Central memory CD8-positive, alpha-beta T cell (primary cell): ENCODE measurements at regions not wholly inside any gene's neighbourhood (a gene's known extent, or its start where the extent isn't known, plus 50 kb on each side); places are given as distances from the start of the nearest gene placed in this dataset.

ENCODE experiments used
- ATAC-seq: fragments of 150-1000 bp; cut with Tn5 transposase; replicated peaks from 2 replicates; pipeline ENCODE4 v1.10.0; 2022; ENCODE audit warnings: mild to moderate bottlenecking, moderate FRiP score, moderate number of reproducible peaks; ENCODE audit not compliant: poor library complexity, severe bottlenecking; ENCODE audit errors: extremely low read depth
- DNase-seq, 2 donors: peaks; one replicate each; pipeline ENCODE4 v3.0.0; 2021; ENCODE audit warnings: low spot score in 2 of 2
- H3K27ac Mint-ChIP-seq: one replicate; pipeline ENCODE4 v1.8.0; 2022; ENCODE audit warnings: low read depth, mild to moderate bottlenecking, moderate library complexity, mixed read lengths
- H3K27me3 Mint-ChIP-seq: one replicate; pipeline ENCODE4 v1.8.0; 2022; ENCODE audit warnings: mixed read lengths
- H3K36me3 Mint-ChIP-seq: one replicate; pipeline ENCODE4 v1.8.0; 2022; ENCODE audit warnings: mild to moderate bottlenecking, moderate library complexity, mixed read lengths; ENCODE audit not compliant: insufficient read depth
- H3K4me1 Mint-ChIP-seq: one replicate; pipeline ENCODE4 v1.8.0; 2022; ENCODE audit warnings: mixed read lengths
- H3K4me3 Mint-ChIP-seq: one replicate; pipeline ENCODE4 v1.8.0; 2022; ENCODE audit warnings: mild to moderate bottlenecking, moderate library complexity, mixed read lengths
- H3K9me3 Mint-ChIP-seq: one replicate; pipeline ENCODE4 v1.8.0; 2022; ENCODE audit warnings: mixed read lengths

DNA sequence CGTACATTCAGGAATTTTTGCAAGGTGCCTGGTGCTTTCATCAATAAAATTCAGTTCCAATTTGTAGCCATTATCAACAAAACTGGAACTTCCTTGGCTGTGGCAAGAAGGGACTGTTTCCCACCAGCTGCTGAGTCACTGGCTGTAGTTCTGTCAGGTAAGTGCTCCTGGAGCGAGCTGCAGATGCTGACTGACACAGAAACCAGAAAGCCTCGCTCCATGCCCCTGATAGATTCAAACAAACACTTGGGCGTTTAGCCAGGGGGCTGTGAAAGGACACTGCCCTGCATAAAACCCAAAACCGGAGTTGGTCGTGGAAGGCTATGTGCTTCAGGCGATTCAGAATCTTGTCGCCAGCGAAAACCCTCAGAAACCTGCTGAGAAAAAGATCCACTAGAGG is 188.4 kb upstream of the FAM9B start:
- peaks cover 2% of the 10 kb centered on the region for H3K36me3 Mint-ChIP-seq
- no peaks in the 10 kb centered on the region for H3K9me3 Mint-ChIP-seq
- no peaks in the 10 kb centered on the region for H3K27me3 Mint-ChIP-seq
- no peak for DNase-seq
- H3K27ac Mint-ChIP-seq, result no peak overlapping the region
- no peak overlapping the region for H3K4me3 Mint-ChIP-seq
- ATAC-seq, result no peak
- H3K4me1 Mint-ChIP-seq, result no peaks in the 10 kb centered on the region

DNA sequence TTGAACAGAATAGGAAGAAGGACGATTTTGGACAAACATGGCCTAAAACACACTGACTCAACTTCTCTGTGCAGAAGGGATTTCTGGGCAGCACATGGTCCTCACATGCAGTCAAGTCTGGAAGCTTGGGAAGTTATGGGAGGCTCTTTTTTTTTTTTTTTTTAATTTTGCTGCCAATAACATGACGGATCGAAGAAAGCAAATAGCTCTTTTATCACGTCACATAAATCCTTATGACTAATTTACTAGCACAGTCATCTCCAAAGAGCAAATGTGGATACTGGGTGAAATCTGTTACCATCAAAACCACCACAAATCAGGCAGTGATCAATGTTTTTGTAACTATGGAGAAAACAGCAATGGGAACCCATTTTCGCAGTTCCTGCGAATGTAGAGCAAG is 193.3 kb upstream of the FAM9B start:
- H3K4me1 Mint-ChIP-seq, result no peaks in the 10 kb centered on the region
- H3K27me3 Mint-ChIP-seq, result no peaks in the 10 kb centered on the region
- no peak overlapping the region for H3K27ac Mint-ChIP-seq
- no peaks in the 10 kb centered on the region for H3K9me3 Mint-ChIP-seq
- peaks cover 2% of the 10 kb centered on the region for H3K36me3 Mint-ChIP-seq
- DNase-seq (no peak), ATAC-seq (no peak)
- no peak overlapping the region for H3K4me3 Mint-ChIP-seq

DNA sequence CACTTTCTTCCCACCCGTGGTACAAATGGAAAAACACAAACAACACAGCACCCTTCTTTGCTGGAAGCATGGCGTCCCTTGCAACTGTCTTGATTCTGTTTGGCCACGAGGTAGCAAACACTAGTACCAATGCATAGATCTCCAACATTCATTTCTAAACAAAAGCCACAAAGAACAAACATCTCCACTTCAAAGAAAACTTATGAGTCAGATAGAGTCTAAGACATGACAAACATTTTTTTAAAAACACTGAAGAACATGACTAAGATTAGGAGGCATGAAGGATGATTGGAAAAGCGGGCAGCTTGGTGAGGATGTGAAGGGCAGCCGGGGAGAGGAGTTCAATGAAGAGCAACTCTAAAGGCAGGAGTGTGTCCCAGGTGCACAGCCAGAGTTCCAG is 197.6 kb upstream of the FAM9B start:
- ATAC-seq (no peak), DNase-seq (no peak)
- Mint-ChIP-seq H3K27me3 (no peaks in the 10 kb centered on the region), H3K4me1 (no peaks in the 10 kb centered on the region), H3K4me3 (no peak overlapping the region), H3K9me3 (no peaks in the 10 kb centered on the region), H3K36me3 (no peaks in the 10 kb centered on the region), H3K27ac (no peak overlapping the region)

DNA sequence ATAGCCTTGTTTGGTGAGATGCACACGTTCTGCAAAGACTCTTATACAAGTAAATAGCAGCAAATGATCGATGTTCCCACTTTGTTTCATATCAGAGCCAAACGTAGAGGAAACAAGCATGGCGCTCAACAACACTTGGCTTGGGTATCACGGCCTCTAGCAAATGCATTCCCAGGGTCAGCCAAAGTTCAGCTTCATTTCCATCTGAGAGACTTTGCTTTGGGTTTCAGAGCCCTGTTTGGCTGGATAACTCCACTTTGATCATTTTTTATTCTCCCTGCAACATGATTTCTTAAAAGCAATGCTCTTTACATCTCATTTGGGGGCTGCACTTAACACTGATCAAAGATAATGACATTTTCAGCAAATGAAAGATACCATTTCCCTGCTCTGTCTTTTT is 199.2 kb upstream of the FAM9B start:
- no peaks in the 10 kb centered on the region for H3K27me3 Mint-ChIP-seq
- H3K36me3 Mint-ChIP-seq, result no peaks in the 10 kb centered on the region
- H3K27ac Mint-ChIP-seq, result no peak overlapping the region
- H3K4me1 Mint-ChIP-seq, result no peaks in the 10 kb centered on the region
- ATAC-seq (no peak), DNase-seq (no peak)
- no peaks in the 10 kb centered on the region for H3K9me3 Mint-ChIP-seq
- H3K4me3 Mint-ChIP-seq, result no peak overlapping the region

DNA sequence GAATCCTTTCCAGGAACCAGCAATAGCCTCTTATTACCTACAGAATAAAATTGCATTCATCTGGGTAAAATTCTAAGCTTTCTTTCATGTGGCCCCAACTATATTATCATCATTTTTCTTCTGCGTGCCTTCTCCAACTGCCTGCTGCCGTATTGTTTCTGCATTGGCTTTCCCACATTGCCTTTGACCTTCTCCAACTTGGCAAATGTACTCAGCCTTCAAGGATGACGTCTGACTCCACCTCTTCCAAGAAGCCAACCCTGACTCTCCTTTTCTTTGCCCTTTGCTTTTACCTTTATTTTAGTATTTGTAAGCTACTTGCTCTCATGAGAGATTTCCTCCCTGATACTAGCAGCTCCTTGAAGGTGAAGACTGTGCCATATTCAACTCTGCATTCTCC is 200.4 kb upstream of the FAM9B start:
- Mint-ChIP-seq H3K27ac (no peak overlapping the region), H3K9me3 (no peaks in the 10 kb centered on the region), H3K4me3 (no peak overlapping the region), H3K27me3 (no peaks in the 10 kb centered on the region), H3K36me3 (no peaks in the 10 kb centered on the region), H3K4me1 (no peaks in the 10 kb centered on the region)
- DNase-seq (no peak), ATAC-seq (no peak)

DNA sequence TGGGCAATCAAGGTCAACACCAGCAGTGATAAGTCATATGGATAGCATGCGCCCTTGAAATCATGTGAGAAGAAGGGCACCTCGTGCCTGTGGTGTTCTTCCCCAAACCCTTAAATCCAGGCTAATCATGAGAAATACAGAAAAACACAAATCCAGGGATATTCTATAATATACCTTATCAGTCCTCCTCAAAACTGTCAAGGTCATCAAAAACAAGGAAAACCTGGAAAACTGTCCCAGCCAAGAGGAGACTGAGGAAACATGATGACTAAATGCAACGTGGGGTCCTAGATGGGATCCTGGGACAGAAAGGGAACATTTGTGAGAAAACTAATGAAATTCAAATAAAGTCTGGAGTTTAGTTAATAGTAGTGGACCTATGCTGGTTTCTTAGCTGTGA is 201.8 kb upstream of the FAM9B start:
- no peak for ATAC-seq
- Mint-ChIP-seq H3K4me1 (no peaks in the 10 kb centered on the region), H3K36me3 (peaks cover 2% of the 10 kb centered on the region), H3K27ac (no peak overlapping the region), H3K27me3 (no peaks in the 10 kb centered on the region), H3K9me3 (no peaks in the 10 kb centered on the region), H3K4me3 (no peak overlapping the region)
- DNase-seq, result no peak

DNA sequence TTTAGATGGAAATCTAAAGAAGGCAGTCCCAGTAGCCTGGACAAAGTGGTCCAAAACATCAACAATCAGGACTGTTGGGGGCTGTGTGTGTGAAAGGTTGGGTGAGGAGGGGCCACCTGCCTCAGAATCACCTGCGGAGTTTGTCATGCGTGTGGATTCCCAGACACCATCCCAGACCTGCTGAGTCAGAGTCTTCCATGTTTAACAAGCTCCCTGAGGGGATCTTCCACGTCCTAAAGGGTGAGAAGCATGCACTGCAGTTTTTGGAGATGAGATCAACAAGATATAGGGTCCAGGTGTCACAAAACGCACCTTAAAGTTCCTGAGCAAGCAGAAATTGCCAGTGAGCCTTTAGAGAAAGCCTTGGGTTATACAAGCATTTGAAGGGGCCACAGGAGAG is 207.0 kb upstream of the FAM9B start:
- no peak for DNase-seq

DNA sequence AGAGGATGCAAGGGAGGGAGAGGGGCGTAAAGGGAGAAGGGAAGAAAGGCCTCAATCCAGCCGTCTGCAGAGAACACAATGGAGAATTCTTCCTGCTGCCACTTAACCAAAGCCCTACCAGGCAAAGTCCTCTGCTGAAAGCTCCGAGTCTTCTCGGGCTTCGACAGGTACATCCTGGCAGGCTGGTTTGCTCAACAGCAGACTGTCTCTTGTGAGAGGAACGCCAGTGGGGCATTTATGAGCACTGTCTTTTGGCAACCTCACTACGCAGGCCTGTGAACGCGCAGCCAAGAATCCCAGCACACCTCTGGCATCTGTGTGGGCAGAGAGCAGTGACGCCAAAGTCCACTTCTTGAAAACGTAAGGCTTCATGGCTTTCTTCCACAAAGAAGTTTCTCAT is 207.5 kb upstream of the FAM9B start:
- no peak overlapping the region for H3K27ac Mint-ChIP-seq
- H3K9me3 Mint-ChIP-seq, result no peaks in the 10 kb centered on the region
- H3K4me3 Mint-ChIP-seq, result no peak overlapping the region
- DNase-seq (no peak), ATAC-seq (no peak)
- H3K27me3 Mint-ChIP-seq, result no peaks in the 10 kb centered on the region
- H3K36me3 Mint-ChIP-seq, result peaks cover 2% of the 10 kb centered on the region
- no peaks in the 10 kb centered on the region for H3K4me1 Mint-ChIP-seq

More for the DNA sequence above, 207.0 kb upstream of the FAM9B start:
- H3K9me3 Mint-ChIP-seq, result no peaks in the 10 kb centered on the region
- no peak for ATAC-seq
- no peaks in the 10 kb centered on the region for H3K4me1 Mint-ChIP-seq
- H3K36me3 Mint-ChIP-seq, result peaks cover 2% of the 10 kb centered on the region
- H3K27ac Mint-ChIP-seq, result no peak overlapping the region
- H3K4me3 Mint-ChIP-seq, result no peak overlapping the region
- H3K27me3 Mint-ChIP-seq, result no peaks in the 10 kb centered on the region

DNA sequence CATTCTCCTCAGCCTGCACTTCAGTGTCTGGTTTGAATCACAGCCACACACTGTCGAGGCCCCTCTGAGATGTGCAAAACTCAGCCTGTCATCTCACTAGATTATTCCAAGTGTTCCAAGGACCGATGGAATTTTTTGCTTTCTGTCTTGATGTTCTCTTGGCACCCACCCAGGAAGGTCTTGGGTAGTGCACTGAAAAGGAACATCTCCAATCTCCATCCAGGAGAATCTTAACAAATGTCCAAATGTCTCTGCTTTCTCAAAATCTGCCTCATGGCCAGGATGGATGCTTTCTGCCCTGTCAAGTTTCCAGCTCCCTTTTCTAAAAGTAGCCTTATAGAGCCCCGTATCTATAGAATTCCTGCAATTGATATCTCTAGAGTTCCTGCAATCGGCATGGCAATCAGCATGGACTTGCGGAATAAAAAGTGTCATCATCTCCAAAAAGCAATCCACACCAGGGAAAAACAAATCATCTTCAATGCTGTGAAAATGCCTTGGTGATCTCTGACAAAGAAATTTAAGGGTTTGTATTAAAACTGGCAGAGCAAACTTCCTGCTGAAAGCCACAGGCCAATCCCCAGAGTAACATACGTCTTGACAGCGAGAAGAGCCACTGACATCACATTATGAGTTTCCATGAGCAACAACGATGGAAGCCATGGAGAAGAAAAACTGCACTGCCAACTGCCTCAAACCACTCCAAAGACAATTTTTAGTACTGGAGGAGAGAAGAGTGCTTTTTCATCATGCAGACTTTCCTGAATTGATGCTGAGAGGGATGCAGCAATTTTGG is 215.3 kb upstream of the FAM9B start:
- ATAC-seq, result no peak
- DNase-seq, result no peak
- Mint-ChIP-seq H3K9me3 (no peaks in the 10 kb centered on the region), H3K4me1 (no peaks in the 10 kb centered on the region), H3K4me3 (no peak overlapping the region), H3K27ac (no peak overlapping the region), H3K27me3 (no peaks in the 10 kb centered on the region), H3K36me3 (no peaks in the 10 kb centered on the region)

DNA sequence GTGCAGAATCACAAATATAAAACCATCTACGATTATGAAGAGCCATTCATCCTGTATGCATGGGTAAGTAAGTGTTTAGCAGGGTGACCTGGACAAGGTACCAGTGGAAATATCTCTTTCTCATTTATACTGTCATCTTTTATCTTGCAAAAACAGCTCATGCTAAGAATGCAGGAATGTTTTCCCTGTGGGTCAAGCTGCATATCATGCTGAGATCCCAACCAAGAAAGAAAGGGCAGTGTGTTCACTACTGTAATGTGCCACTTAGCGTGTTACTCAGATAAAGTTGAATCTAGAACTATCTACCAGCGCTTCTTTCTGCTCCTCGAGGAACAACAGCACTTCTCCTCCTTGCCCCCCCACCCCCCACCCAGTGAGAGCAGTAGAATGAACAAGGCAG is 212.7 kb upstream of the TBL1X start:
- H3K4me3 Mint-ChIP-seq, result no peak overlapping the region
- H3K36me3 Mint-ChIP-seq, result no peaks in the 10 kb centered on the region
- no peak overlapping the region for H3K27ac Mint-ChIP-seq
- H3K4me1 Mint-ChIP-seq, result no peaks in the 10 kb centered on the region
- H3K9me3 Mint-ChIP-seq, result no peaks in the 10 kb centered on the region
- ATAC-seq (no peak), DNase-seq (no peak)
- H3K27me3 Mint-ChIP-seq, result no peaks in the 10 kb centered on the region

DNA sequence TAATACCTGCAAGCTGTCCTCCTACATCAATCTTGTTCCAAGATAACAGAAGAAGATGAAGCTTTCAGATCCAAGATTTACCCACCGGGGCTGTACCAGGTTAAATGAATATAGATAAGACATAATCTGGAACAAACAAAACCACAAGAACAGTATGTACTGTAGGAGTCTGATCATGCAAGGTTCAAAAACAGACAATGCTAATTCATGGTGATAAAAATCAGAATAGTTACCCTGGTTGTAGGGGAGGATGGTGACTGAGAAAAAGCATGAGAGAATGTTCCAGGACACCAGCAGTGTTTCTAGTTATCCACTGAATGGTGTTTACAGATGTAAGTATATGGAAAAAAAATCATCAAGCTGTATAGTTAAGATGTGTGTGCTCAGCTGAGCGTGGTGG is 211.6 kb upstream of the TBL1X start:
- no peaks in the 10 kb centered on the region for H3K9me3 Mint-ChIP-seq
- DNase-seq (no peak), ATAC-seq (no peak)
- H3K36me3 Mint-ChIP-seq, result no peaks in the 10 kb centered on the region
- no peaks in the 10 kb centered on the region for H3K4me1 Mint-ChIP-seq
- H3K27me3 Mint-ChIP-seq, result no peaks in the 10 kb centered on the region
- no peak overlapping the region for H3K27ac Mint-ChIP-seq
- H3K4me3 Mint-ChIP-seq, result no peak overlapping the region

DNA sequence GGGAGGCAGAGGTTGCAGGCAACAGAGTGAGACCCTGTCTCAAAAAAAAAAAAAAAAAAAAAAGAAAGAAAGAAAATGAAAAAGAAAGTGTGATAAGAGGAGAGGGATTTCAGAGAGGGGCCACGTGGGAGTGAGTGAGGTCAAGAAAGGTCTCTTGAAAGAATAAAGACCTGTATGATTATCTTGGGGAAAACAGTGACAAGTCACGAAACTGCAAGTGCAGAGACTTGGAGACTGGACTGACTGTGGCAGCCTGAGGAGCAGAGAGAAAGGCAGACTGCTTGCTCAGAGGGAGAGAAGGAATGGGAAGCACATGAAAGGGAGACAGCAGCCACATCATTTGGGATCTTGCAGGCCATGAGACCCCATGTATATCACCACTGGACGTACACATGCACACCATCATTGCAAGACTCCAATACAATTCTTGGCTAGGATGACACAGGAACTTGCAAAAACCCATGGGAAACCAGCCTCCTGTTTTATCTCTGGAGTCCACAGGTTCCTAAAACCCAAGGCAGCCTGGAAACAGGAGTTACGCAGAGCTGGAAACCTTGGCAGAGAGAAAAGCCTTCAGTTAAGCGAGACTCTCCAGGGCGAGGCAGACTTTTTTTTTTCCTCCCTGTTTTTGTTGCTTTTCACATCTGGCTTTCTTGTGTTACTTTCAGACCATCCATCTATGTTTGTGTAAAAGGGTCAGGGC is 207.0 kb upstream of the TBL1X start:
- H3K9me3 Mint-ChIP-seq, result no peaks in the 10 kb centered on the region
- no peaks in the 10 kb centered on the region for H3K36me3 Mint-ChIP-seq
- H3K4me1 Mint-ChIP-seq, result no peaks in the 10 kb centered on the region
- H3K4me3 Mint-ChIP-seq, result no peak overlapping the region
- H3K27me3 Mint-ChIP-seq, result no peaks in the 10 kb centered on the region
- DNase-seq (no peak), ATAC-seq (no peak)
- H3K27ac Mint-ChIP-seq, result no peak overlapping the region

DNA sequence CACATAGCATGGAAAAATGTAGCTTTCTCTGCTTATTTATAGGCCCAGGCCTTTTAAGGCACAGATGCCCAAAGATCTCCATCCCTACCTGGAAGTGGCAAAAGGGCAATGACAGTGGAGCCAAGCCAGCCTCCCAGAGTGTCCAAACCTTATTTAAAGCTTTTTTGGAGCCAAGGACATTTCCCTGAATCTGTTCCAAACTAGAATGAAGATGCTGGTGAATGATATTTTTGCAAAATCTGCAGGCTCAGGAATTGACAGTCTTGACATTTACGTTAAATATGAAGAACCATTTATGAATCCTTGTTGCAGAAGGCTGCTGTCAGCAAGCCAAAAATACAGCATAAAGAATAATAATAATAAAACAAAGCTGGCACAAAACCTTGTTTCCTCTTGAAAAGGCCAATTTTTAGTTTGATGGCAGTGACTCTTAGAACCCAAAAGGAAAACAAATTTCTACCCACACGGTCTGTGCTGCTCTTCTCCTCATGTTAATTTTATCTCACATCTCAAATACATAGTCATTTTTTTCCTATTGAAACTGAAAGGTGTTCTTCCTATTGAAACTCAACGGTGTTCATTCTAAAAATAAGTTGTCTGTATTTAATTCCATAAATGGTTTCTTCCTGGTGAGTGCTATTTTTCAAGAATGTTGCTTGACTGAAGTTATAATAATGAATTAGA is 206.3 kb upstream of the TBL1X start:
- Mint-ChIP-seq H3K4me1 (no peaks in the 10 kb centered on the region), H3K9me3 (no peaks in the 10 kb centered on the region), H3K36me3 (no peaks in the 10 kb centered on the region), H3K4me3 (no peak overlapping the region), H3K27ac (no peak overlapping the region), H3K27me3 (no peaks in the 10 kb centered on the region)
- ATAC-seq (no peak), DNase-seq (no peak)
